ENCODE measurements at regions not wholly inside any gene's neighbourhood (a gene's known extent, or its start where the extent isn't known, plus 50 kb on each side); places are given as distances from the start of the nearest gene placed in this dataset.

DNA sequence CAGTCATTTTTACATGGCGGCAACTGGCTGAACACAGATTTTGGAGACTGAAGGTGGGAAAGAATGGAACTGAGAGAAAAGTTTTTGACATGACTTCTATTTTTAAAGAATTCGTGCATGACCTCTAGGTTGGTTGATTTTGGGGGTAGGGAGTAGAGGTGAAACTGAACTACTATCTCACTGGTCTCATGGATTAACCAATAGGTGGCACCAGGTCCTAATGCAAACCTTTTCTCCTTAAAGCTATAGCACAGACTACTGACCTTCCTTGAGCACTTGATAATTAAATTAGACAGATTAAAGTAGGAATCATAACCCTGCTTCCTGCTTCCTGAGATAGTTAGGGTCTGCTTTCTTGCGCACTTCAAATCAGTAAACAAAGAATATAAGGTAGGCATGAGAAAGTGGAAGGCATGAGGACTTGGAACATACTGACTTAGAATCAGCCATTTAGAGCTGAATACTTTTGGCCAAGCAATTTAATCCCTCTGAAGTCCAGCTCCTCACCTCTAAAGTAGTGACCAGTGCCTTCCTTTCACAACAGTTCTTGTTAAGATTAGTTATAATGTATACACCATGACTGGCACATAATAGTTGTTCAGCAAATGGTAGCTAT is 206.0 kb downstream of the CENPF start:
- in situ Hi-C loops (cut with MboI; ENCODE audit: low pct_unique_long_range_greater_than_20kb, low sequenced_read_pairs): no loop called here
- peak; percentile 5 for DNase-seq

DNA sequence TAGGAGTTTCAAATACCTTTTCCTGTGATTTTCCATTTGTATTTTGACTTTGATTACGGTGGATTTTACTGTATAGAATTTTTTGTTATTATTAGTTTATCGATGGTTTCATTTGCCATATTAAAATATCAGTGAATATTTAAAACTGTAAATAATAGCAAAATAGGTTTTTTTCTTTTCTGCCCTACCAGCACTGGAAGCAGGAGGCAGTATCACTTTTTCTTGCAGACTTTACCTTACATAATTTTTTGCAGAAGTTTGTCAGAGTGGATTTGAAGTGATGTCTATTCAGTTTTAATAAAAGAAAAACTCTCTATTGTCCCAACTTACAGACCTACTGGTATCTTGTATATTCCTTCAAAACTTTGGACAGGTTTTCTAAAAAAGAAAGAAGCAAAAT is 213.6 kb downstream of the CENPF start:
- DNase-seq: no peak
- in situ Hi-C loops (cut with MboI; ENCODE audit: low pct_unique_long_range_greater_than_20kb, low sequenced_read_pairs): no loop called here

DNA sequence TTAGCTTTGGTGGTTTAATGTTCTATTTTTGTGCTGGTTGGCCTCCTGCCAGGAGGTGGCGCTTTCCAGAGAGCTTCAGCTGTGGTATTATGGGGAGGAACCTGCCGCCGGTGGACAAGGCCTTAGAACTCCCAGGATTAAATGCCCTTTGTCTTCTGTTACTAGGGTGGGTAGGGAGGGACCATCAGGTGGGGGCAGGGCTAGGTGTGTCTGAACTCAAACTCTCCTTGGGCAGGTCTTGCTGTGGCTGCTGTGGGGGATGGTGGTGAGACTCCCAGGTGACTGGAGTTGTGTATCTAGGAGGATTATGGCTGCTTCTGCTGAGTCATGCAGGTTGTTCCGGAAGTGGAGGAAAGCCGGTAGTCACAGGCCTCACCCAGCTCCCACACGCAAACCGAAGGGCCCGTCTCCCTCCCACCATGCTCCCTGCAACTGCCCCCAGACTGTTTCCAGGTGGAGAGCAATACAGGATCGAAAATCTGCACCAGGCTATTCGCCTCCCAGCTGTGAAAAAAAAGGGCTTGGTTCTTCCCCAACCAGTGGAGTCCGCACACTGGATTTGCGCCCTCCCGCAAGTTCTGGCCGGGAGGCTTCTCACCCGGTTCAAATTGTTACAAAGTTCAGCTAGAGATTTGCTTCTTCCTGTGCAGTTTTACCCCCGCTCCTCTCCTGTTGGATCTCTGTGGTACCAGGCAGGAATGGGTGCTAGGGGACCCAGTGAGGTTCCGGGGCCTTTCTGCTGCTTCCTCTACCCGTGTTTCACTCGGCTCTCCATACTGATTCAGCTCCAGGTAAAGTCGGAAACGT is 220.5 kb downstream of the CENPF start:
- in situ Hi-C loops (cut with MboI; ENCODE audit: low pct_unique_long_range_greater_than_20kb, low sequenced_read_pairs): no loop called here
- DNase-seq: peak; percentile 35

DNA sequence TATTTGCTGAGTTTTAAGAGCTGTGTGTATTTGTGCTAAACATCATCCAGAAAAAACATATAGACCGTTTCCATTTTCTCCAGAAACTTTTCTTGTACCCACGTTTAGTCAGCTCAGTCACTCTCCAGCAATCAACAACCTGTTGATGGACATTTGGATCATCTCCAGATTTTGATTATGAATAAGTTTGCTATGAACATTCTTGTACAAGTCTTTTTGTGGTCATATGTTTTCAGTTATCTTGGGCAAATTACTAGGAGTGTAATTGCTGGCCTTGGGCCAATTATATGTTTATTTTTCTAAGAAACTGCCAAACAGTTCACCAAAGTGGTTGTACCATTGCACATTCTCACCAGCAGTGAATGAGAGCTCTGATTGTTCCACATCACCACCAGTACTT is 221.8 kb downstream of the CENPF start:
- no peak for DNase-seq
- in situ Hi-C loops (cut with MboI; ENCODE audit: low pct_unique_long_range_greater_than_20kb, low sequenced_read_pairs): no loop called here

DNA sequence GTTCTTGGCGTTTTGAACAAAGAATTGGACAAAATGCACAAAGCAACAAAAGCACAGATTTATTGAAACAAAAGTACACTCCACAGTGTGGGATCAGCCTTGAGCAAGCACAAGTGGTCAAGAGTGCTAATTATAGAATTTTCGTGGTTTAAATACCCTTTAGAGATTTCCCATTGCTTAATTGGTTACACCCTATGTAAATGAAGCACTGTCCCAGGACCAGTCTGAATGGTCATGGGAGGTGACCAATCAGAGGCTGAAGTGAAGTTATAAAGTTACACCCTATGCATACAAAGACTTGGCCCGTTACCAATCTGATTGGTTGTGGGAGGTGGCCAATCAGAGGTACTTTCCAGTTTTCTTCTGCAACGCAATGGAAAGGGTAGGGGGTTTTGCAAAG is 223.6 kb downstream of the CENPF start:
- in situ Hi-C loops (cut with MboI; ENCODE audit: low pct_unique_long_range_greater_than_20kb, low sequenced_read_pairs): no loop called here
- DNase-seq: no peak

DNA sequence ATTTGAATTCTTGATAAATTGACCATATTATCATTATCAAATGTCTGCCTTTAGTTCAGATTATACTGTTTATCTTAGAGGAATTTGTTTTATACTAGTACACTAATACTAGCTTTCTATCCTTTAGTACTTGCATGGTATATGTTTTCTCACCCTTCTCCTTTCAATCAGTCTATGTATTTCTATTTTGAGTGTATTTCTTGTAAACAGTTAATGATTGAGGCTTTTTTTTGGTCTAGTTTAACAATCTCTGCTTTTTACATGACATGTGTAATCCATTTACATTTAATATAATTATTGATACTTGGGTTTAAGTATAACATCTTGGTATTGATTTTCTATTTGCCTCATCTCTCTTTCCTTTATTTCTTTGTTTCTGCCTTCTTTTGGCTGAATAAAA is 224.9 kb downstream of the CENPF start:
- in situ Hi-C loops (cut with MboI; ENCODE audit: low pct_unique_long_range_greater_than_20kb, low sequenced_read_pairs): no loop called here
- no peak for DNase-seq

DNA sequence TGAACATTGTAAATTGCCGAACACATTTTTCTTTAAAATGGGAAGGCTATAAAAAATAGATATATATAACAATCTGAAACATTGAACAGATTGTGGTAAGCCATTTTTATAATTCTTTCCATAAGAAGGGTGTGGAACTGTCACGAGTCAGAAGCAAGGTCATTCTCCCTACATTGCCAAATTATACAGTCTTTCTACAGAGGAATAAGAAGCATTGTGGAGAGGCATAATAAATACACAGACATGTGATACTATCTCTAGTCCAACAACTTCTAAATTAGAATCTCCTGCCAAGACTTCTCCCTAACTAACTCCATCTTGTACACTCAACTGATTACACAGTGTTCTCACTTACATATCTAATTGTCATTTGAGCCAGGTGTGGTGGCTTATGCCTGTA is 227.9 kb downstream of the CENPF start:
- DNase-seq: no peak
- in situ Hi-C loops (cut with MboI; ENCODE audit: low pct_unique_long_range_greater_than_20kb, low sequenced_read_pairs): no loop called here

DNA sequence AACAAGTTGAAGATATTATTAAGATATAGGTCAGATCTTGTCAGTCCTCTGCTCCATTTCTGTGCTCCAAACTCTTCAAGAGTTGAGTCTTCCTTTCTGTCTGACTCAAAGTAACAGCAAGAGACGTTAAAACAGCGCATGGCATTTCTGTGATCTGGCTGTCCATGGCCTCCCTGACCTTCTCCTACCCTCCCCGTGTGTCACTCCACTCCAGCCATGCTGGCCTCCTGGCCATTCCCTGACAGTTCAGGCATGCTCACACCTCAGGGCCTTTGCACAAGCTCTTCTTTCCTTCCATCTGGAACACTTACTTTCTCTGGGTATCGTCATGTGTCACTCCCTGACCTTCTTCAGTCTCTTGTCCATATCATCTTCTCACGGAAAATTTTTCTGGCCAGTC is 229.0 kb downstream of the CENPF start:
- in situ Hi-C loops (cut with MboI; ENCODE audit: low pct_unique_long_range_greater_than_20kb, low sequenced_read_pairs): no loop called here
- DNase-seq: no peak

DNA sequence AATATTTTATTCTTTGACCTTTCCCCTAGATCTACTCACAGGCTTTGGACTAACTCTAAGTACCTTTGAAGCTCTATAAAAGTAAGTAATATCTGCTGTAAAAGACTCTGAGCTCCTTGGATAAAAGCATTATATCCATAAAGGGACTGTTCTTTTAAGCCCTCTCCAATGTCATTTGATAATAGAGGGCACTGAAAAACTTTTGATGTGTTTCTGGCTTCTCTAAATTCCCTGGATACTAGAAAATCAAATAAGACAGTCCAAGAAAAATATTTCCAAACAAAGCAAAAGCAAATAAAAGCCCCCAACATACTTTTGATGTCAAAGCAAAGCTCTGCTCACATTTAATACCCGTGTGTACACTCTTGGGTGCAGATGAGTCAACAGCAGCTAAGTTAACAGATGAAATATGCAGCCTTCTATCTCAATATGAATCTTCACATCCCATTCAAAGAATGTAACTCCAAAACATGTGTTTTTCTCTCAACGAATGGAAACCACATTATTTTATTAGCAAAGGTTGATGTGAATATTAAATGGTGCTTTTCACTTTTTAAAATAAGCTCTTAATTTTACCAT is 230.3 kb downstream of the CENPF start:
- in situ Hi-C loops (cut with MboI; ENCODE audit: low pct_unique_long_range_greater_than_20kb, low sequenced_read_pairs): no loop called here
- DNase-seq: peak; percentile 13

DNA sequence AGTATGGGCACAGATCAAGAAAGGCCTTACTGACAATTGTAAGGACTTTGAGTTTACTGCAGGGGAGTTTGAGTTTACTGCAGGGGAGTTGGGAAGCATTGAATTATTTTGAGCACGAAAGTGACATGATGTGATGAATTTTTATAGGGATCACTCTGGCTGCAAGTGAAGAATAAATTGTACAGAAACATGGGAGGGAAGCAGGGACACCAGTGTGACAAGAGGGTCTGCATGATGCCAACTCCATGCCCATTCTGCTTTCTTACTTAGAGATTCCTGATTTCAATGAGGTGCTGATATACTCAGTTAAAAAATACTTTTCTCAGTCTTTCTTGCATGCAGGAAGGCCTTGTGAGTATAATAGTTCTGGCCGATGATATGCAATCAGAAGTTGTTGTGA is 234.4 kb downstream of the CENPF start:
- in situ Hi-C loops (cut with MboI; ENCODE audit: low pct_unique_long_range_greater_than_20kb, low sequenced_read_pairs): no loop called here
- no peak for DNase-seq

DNA sequence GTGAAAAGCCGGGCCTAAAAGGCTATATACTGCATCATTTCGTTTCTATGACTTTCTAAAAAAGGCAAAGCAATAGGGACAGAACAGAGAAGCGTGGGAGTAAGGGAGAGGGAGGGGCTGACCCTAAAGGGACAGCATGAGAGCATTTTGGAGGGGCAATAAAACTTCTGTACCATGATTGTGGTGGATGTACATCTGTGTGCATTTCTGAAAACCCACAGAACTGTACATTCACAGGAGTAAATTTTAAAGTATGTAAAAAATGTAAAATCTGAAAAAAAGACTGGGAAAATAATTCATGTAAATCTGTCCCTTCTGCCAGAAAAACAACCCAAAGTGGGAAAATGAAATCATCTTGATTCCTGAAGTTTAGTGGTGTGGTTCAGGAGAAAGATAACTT is 235.4 kb downstream of the CENPF start:
- in situ Hi-C loops (cut with MboI; ENCODE audit: low pct_unique_long_range_greater_than_20kb, low sequenced_read_pairs): no loop called here
- no peak for DNase-seq

DNA sequence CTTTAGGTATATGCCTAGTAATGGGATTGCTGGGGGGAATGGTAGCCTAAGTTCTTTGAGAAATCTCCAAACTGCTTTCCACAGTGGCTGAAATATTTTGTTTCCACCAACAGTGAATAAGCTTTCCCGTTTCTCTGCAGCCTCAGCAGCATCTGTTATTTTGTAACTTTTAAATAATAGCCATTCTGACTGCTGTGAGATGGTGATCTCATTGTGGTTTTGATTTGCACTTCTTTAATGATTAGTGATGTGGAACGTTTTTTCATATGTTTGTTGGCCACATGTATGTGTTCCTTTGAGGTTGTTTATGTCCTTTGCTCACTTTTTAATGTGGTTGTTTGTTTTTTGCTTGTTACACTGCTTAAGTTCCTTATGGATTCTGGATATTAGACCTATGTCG is 237.4 kb downstream of the CENPF start:
- in situ Hi-C loops (cut with MboI; ENCODE audit: low pct_unique_long_range_greater_than_20kb, low sequenced_read_pairs): no loop called here
- DNase-seq: no peak

DNA sequence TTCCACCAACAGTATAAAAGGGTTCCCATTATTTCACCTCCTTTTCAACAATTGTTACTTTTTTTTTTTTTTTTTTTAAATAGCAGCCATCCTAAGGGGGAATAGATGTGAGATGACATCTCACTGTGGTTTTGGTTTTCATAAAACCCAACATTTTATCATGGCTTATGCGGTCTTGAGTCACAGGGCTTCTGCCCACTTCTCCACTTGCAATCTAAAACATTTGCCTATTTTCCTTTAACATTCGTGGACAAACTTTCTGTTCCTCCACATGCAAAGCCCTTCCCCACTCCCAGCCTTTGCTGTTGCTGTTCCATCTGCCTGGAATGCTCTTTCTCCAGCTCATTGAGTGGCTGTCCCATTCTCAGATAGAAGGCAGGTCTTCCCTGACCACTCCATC is 239.7 kb upstream of the KCNK2 start:
- in situ Hi-C loops (cut with MboI; ENCODE audit: low pct_unique_long_range_greater_than_20kb, low sequenced_read_pairs): no loop called here
- no peak for DNase-seq

DNA sequence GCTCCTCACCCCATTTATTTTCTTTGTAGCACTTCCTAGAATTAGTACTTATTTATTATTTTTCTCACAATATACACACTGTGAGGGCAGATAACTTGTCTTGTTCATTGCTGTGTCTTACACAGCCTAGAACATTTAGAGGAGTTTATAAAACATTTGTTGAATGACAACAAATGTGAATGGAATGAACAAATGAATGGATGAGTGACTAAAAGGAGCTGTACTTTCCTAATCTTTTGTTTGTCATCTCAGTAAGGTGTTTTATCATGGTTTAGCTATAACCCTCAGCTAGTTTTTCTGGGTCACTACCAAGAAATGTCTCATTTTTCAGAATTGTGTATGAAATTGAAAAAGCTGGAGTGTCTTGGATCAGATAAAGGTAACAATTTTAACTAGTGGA is 239.3 kb upstream of the KCNK2 start:
- in situ Hi-C loops (cut with MboI; ENCODE audit: low pct_unique_long_range_greater_than_20kb, low sequenced_read_pairs): no loop called here
- no peak for DNase-seq

DNA sequence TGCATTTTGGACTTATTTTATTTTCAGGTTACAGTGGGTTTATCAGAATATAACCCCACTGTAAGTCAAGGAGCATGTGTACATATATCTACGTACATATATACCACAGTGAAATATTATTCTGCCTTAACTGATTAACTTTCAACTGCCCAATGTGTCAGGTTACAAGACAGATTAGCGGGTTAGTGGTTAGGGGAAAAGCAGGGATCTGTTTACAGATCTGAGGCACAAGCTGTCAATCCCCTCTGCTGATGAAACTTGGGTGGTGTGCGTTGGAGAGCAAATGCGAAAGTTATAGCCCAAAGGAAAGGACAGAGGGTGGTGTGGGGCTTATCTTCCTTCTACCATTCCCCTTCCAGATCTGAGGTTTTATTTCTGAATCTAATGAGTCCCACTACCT is 238.2 kb upstream of the KCNK2 start:
- in situ Hi-C loops (cut with MboI; ENCODE audit: low pct_unique_long_range_greater_than_20kb, low sequenced_read_pairs): no loop called here
- DNase-seq: no peak

DNA sequence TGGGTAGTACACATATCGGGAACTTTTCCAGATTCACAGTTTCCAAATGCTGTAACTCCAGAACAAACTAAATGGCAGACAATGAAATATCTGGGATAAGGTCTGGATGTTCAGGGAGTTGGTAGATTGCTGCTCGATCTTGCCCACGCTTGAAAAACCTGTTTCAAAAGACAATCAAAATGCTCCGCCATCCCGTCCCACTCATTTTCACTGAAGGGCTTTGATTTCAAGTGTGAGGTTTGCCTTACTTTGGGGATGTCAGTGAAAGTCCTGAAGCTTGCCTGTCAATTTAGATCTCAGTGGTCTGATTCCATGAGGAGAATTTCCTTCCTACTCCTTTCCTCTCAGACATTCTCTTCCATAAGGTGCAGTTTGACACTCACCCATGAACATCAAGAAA is 236.3 kb upstream of the KCNK2 start:
- DNase-seq: no peak
- in situ Hi-C loops (cut with MboI; ENCODE audit: low pct_unique_long_range_greater_than_20kb, low sequenced_read_pairs): no loop called here

DNA sequence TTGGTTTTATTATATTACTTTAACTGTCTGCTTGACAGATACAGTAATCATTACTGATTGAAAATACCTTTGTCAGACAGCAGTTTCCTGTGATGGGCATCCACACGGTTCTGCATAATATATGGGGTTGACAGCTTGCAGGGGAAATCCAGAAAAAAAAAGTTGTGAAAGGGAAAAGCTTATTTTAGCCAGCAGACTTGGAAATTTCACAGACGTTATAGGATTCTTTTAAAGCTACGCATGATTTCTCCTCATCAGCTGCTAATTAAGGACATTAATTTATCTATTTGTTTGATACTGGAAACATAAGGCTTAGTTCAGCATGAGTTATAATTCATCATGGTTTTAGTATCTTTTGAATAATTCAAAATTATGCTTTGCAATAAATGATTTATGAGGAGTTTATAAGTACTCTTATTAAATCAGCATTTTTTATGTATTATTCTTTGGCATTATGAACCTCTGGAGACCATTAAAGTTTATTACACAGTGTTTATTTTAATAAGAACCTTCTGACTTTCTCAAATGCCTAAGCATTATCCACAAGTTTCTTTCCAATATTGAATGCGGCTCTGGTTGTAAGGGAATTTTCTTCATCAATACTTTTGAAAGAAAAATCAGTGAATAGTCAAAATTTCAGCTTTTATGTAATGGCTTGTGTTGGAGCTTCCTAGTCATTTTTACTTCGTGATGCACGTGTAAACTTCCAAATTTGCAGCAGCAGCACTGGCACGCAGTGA is 235.3 kb upstream of the KCNK2 start:
- no peak for DNase-seq
- in situ Hi-C loops (cut with MboI; ENCODE audit: low pct_unique_long_range_greater_than_20kb, low sequenced_read_pairs): no loop called here

DNA sequence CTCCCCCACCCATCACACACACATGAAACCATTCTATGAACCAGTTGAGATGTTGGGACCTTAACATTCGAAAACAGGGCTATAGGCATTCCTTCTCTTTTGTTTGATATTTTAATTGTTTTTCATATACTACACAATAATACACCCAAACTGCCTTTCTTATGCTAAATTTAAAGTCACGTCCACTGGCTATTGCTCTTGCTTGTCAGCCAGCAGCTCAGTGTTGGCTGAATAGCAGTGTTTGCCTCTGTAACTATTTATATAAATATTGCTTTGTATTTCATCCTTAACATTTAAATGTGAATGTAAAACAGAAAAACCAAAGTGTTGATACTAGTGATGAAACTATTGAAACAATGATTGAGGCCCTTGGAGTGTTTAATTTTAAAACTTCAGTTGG is 234.4 kb upstream of the KCNK2 start:
- no peak for DNase-seq
- in situ Hi-C loops (cut with MboI; ENCODE audit: low pct_unique_long_range_greater_than_20kb, low sequenced_read_pairs): no loop called here

DNA sequence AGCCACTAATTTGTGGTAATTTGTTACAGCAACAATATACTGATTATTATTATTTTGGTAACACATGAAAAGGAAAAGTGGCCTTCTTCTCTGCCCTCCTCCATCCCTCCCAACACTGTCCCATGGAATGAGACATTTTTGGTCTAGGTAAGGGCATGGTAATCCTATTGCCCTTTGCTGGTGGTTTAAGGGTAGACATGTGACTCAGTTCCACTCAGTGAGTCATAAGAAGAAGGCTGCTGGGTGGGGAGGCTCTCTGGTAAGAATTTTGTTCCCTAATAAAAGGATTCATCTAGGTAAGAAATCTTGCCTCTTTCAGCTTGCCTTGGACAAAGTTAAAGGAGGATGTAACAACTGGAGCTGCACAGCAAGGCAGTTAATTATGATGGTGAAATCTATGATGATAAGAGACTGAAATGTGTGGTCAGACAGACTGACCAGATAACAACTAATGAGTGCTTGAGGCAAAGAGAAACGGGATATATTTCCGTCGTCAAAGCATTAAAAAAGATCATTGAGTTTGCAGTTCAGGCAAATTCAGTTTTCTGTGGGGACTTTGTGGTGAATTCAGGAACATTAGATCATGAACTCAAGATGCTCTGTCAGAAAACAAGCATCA is 232.0 kb upstream of the KCNK2 start:
- in situ Hi-C loops (cut with MboI; ENCODE audit: low pct_unique_long_range_greater_than_20kb, low sequenced_read_pairs): no loop called here
- DNase-seq: no peak

DNA sequence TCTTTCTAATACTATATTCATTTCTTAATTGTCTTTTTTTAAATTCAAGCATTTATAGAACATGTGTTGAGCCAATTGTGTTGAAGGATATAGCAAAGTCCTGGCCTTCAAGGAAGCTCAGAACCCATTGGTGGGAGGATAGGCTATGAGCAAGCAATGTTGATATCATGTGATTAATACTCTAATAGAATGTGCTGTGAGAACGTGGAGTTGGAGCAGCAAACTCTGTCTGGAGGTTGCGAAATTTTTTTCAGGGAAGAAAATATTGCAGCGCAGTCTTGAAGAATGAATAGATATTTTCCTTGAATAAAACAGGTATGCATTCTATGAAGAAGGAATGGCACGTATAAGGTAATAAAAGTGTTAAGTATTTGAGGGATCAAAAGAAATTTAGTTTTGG is 229.2 kb upstream of the KCNK2 start:
- DNase-seq: no peak
- in situ Hi-C loops (cut with MboI; ENCODE audit: low pct_unique_long_range_greater_than_20kb, low sequenced_read_pairs): no loop called here
